GM19395 (cell line): ENCODE measurements at regions not wholly inside any gene's neighbourhood (a gene's known extent, or its start where the extent isn't known, plus 50 kb on each side); places are given as distances from the start of the nearest gene placed in this dataset.

ENCODE experiments used
- ATAC-seq: cut with Tn5 transposase; IDR thresholded peaks from one replicate; pipeline ENCODE4 v1.9.1; 2021; ENCODE audit warnings: mild to moderate bottlenecking, moderate library complexity; ENCODE audit not compliant: unreplicated experiment

GRCh38 chr11:123305601-123306375 is 110.7 kb upstream of the CLMP start:
- ATAC-seq, result no peak

- ATAC-seq, result no peak
These were observed 109.9 kb upstream of the CLMP start for GRCh38 chr11:123304828-123305466.

- no peak for ATAC-seq
These were observed 108.9 kb upstream of the CLMP start for GRCh38 chr11:123303924-123304323.

- ATAC-seq, result peak; percentile 48
These were observed 107.7 kb upstream of the CLMP start for GRCh38 chr11:123302751-123303195.

GRCh38 chr11:123301696-123302400 is 106.8 kb upstream of the CLMP start:
- ATAC-seq, result peak; percentile 60

- ATAC-seq, result no peak
These were observed 106.1 kb upstream of the CLMP start for GRCh38 chr11:123301013-123301591.

- ATAC-seq, result no peak
These were observed 104.7 kb upstream of the CLMP start for GRCh38 chr11:123299721-123300120.

GRCh38 chr11:123298488-123299447 is 103.7 kb upstream of the CLMP start:
- no peak for ATAC-seq

- no peak for ATAC-seq
These were observed 97.6 kb upstream of the CLMP start for GRCh38 chr11:123292647-123293046.

- no peak for ATAC-seq
These were observed 96.3 kb upstream of the CLMP start for GRCh38 chr11:123291201-123291869.

- no peak for ATAC-seq
These were observed 91.7 kb upstream of the CLMP start for GRCh38 chr11:123286761-123287160.

- ATAC-seq, result no peak
These were observed 91.2 kb upstream of the CLMP start for GRCh38 chr11:123286255-123286654.

GRCh38 chr11:123284454-123284853 is 89.4 kb upstream of the CLMP start:
- ATAC-seq, result no peak

- no peak for ATAC-seq
These were observed 87.5 kb upstream of the CLMP start for GRCh38 chr11:123282597-123282996.

GRCh38 chr11:123273616-123274015 is 78.6 kb upstream of the CLMP start:
- no peak for ATAC-seq

GRCh38 chr11:123272565-123272964 is 77.5 kb upstream of the CLMP start:
- ATAC-seq, result no peak

- no peak for ATAC-seq
These were observed 73.1 kb upstream of the CLMP start for GRCh38 chr11:123268156-123268555.

- no peak for ATAC-seq
These were observed 70.9 kb upstream of the CLMP start for GRCh38 chr11:123265951-123266350.

- peak; percentile 32 for ATAC-seq
These were observed 69.4 kb upstream of the CLMP start for GRCh38 chr11:123264431-123264780.
